HFFc6 (cell line): ENCODE measurements at regions not wholly inside any gene's neighbourhood (a gene's known extent, or its start where the extent isn't known, plus 50 kb on each side); places are given as distances from the start of the nearest gene placed in this dataset.

Experiments used
- DNase-seq: peaks from one replicate; pipeline ENCODE4 v3.0.0-alpha.2; 2018
- H3K27ac Mint-ChIP-seq: 2 replicates; pipeline ENCODE4 v1.8.0; 2020; ENCODE audit warnings: mild to moderate bottlenecking, mixed read lengths
- H3K27me3 Mint-ChIP-seq: 2 replicates; pipeline ENCODE4 v1.8.0; 2021; ENCODE audit warnings: mild to moderate bottlenecking, moderate library complexity, mixed read lengths; ENCODE audit not compliant: insufficient read depth
- H3K36me3 Mint-ChIP-seq: 2 replicates; pipeline ENCODE4 v1.8.0; 2021; ENCODE audit warnings: low read depth, mixed read lengths
- H3K4me1 Mint-ChIP-seq: 2 replicates; pipeline ENCODE4 v1.8.0; 2020; ENCODE audit warnings: low read depth, mixed read lengths
- H3K4me3 Mint-ChIP-seq: 2 replicates; pipeline ENCODE4 v1.8.0; 2020; ENCODE audit warnings: mild to moderate bottlenecking, moderate library complexity, mixed read lengths
- H3K9me3 Mint-ChIP-seq: 2 replicates; pipeline ENCODE4 v1.8.0; 2020; ENCODE audit warnings: mild to moderate bottlenecking, mixed read lengths
- CTCF ChIP-seq: fragments of 200-600 bp; sonication (generic); IDR thresholded peaks from 2 replicates; pipeline ENCODE4 v1.5.0; 2021; ENCODE audit warnings: antibody characterized with exemption, mild to moderate bottlenecking

DNA sequence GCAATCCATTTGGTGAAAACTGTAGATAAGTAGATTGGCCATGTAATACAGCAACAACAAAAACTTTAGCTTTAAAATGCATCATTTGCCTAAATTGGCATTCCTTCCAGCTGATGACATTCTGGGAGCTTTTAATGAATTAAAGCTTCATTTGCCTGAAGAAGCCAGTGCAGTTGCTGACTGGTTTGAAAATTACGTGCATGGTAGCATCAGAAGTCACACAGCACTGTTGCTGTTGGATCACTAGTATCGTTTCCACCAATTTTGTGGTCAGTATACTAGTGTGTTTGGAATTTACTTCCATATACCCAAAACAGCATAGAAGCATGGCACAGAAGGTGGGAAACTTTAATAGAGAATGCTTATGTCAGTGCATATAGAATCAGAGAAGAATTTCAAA is 194.9 kb downstream of the ETV1 start:
- no peak overlapping the region for H3K27ac Mint-ChIP-seq
- no peak for TF ChIP-seq CTCF
- no peak overlapping the region for H3K4me3 Mint-ChIP-seq
- no peaks in the 10 kb centered on the region for H3K27me3 Mint-ChIP-seq
- DNase-seq = no peak
- H3K4me1 Mint-ChIP-seq = peaks cover 12% of the 10 kb centered on the region
- no peaks in the 10 kb centered on the region for H3K36me3 Mint-ChIP-seq
- no peaks in the 10 kb centered on the region for H3K9me3 Mint-ChIP-seq

- no peak for DNase-seq
- H3K4me3 Mint-ChIP-seq = no peak overlapping the region
- TF ChIP-seq CTCF = no peak
- H3K27me3 Mint-ChIP-seq = no peaks in the 10 kb centered on the region
- no peak overlapping the region for H3K27ac Mint-ChIP-seq
- no peaks in the 10 kb centered on the region for H3K36me3 Mint-ChIP-seq
- H3K9me3 Mint-ChIP-seq = no peaks in the 10 kb centered on the region
- peaks cover 20% of the 10 kb centered on the region for H3K4me1 Mint-ChIP-seq
Observed at GRCh38 chr7:13797545-13797944, 191.9 kb downstream of the ETV1 start.

GRCh38 chr7:13800694-13801448 is 188.6 kb downstream of the ETV1 start:
- Mint-ChIP-seq H3K27ac (peak overlapping the region; percentile 76), H3K4me3 (no peak overlapping the region; the same call in 1 of the 2 replicates), H3K27me3 (no peaks in the 10 kb centered on the region; the same call in 1 of the 2 replicates), H3K4me1 (peaks cover 20% of the 10 kb centered on the region), H3K9me3 (no peaks in the 10 kb centered on the region), H3K36me3 (no peaks in the 10 kb centered on the region)
- DNase-seq = peak; percentile 82
- no peak for TF ChIP-seq CTCF

DNA sequence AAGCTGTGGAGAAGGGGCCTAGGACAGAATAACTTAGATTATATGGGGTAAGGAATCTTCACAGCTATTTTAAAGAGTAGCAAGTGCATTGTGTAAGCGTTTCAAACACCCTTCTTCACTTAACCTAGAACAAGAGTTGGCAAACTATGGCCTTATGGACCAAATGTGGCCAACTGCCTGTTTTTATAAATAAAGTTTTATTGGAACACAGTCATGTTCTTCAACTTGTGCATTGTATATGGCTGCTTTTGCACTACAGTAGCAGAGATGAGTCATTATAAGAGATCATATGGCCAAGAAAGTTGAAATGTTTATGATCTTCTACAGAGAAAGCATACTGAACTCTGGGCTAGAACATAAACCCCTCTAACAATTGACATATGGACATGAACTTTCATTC is 187.8 kb downstream of the ETV1 start:
- H3K27me3 Mint-ChIP-seq = no peaks in the 10 kb centered on the region; the same call in 1 of the 2 replicates
- no peak for DNase-seq
- no peak overlapping the region for H3K4me3 Mint-ChIP-seq
- H3K36me3 Mint-ChIP-seq = no peaks in the 10 kb centered on the region
- H3K27ac Mint-ChIP-seq = peak overlapping the region; percentile 76
- no peak for TF ChIP-seq CTCF
- peaks cover 20% of the 10 kb centered on the region for H3K4me1 Mint-ChIP-seq
- H3K9me3 Mint-ChIP-seq = no peaks in the 10 kb centered on the region

DNA sequence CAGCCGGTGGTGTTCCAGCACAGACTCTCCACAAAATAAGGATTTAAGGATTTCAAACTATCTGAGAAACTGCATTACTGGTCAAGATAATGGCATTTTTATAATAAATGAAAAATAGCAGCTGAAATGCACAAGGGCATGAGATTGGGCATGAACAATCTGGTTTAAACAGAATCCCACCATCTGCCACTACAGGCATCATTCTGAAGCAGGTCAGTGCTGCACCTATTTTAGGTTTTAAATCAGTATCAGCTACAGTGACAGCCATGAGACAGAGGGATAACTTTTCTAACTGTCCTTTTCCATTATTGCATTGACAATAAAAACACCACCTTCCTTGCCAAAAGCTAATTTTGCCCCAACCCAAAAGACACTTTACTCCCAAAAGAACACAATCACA is 186.8 kb downstream of the ETV1 start:
- Mint-ChIP-seq H3K9me3 (no peaks in the 10 kb centered on the region), H3K36me3 (no peaks in the 10 kb centered on the region), H3K4me1 (peaks cover 20% of the 10 kb centered on the region), H3K27ac (no peak overlapping the region), H3K4me3 (no peak overlapping the region), H3K27me3 (peaks cover 5% of the 10 kb centered on the region)
- no peak for DNase-seq
- TF ChIP-seq CTCF = no peak
